Transverse colon (tissue), 4 donors: ENCODE measurements at regions not wholly inside any gene's neighbourhood (a gene's known extent, or its start where the extent isn't known, plus 50 kb on each side); places are given as distances from the start of the nearest gene placed in this dataset.

Source experiments
- DNase-seq: peaks from one replicate; pipeline ENCODE4 v3.0.0-alpha.2; 2019
- H3K27ac ChIP-seq, 4 donors: fragments of 200-600 bp; sonication (generic); 2 replicates each; pipeline ENCODE4 v1.5.1; 2016 to 2018; ENCODE audit warnings: inconsistent platforms in 4 of 4
- H3K27me3 ChIP-seq: fragments of 200-600 bp; sonication (generic); 2 replicates; pipeline ENCODE4 v1.5.1; 2017; ENCODE audit warnings: inconsistent platforms
- H3K36me3 ChIP-seq, 4 donors: fragments of 200-600 bp; sonication (generic); 2 replicates each; pipeline ENCODE4 v1.5.1; 2017 to 2019; ENCODE audit warnings: inconsistent platforms in 4 of 4
- H3K4me1 ChIP-seq, 4 donors: fragments of 200-600 bp; sonication (generic); 2 replicates each; pipeline ENCODE4 v1.5.1; 2017 to 2020; ENCODE audit warnings: inconsistent platforms in 4 of 4
- H3K4me3 ChIP-seq, 4 donors: fragments of 200-600 bp; sonication (generic); 1 replicate in 1 of 4; 2 replicates in 3 of 4; pipeline versions ENCODE4 v1.5.1 to v1.6.1; 2017 to 2019; ENCODE audit warnings: inconsistent platforms in 4 of 4
- H3K9me3 ChIP-seq, 2 donors: fragments of 200-600 bp; sonication (generic); 2 replicates each; pipeline ENCODE4 v1.5.1; 2017 to 2019; ENCODE audit warnings: inconsistent platforms in 2 of 2
- EP300 ChIP-seq: sonication (generic); formaldehyde crosslinking; IDR thresholded peaks from one replicate; pipeline ENCODE4 v1.6.1; 2017; ENCODE audit warnings: antibody characterized with exemption, low read depth
- POLR2A ChIP-seq: fragments of 450-650 bp; IDR thresholded peaks from one replicate; pipeline ENCODE4 v1.6.1; 2016; ENCODE audit warnings: antibody characterized with exemption, mild to moderate bottlenecking, moderate library complexity
- POLR2AphosphoS5 ChIP-seq, 3 donors: sonication (generic); formaldehyde crosslinking; IDR thresholded peaks; one replicate each; pipeline ENCODE4 v1.6.1; 2016; ENCODE audit warnings: antibody characterized with exemption in 3 of 3
- WGBS, 2 donors: methylation state at CpG; one replicate each; pipeline ENCODE4 v1.1.5; 2018; ENCODE audit warnings: low coverage in 1 of 2; 5-methylcytosine and 5-hydroxymethylcytosine counted together
- in situ Hi-C, 4 donors: fragments of 200-750 bp; cut with MboI; loops; one replicate each; pipeline versions ENCODE4 v1.15.0 to v1.15.1; 2017; ENCODE audit warnings: low sequenced_read_pairs in 3 of 4, low pct_ligation_motif_present in 1 of 4, low pct_unique_long_range_greater_than_20kb in 1 of 4
- intact Hi-C: fragments of 100-400 bp; cut with DNase I; formaldehyde crosslinking; loops from one replicate; pipeline ENCODE4 v1.15.1; 2023; ENCODE audit warnings: low total_unique reads
- TF ChIP-seq, protein P1 (sequence below), 5 experiments: fragments of 200-600 bp in 3 of 5; fragments of 450-650 bp in 2 of 5; sonication (generic) in 3 of 5; IDR thresholded peaks; 1 replicate in 2 of 5; 2 replicates in 3 of 5; pipeline ENCODE4 v1.5.1; 2016 to 2017; ENCODE audit warnings: antibody characterized with exemption in 5 of 5, inconsistent platforms in 3 of 5, mild to moderate bottlenecking in 2 of 5, moderate library complexity in 1 of 5

DNA sequence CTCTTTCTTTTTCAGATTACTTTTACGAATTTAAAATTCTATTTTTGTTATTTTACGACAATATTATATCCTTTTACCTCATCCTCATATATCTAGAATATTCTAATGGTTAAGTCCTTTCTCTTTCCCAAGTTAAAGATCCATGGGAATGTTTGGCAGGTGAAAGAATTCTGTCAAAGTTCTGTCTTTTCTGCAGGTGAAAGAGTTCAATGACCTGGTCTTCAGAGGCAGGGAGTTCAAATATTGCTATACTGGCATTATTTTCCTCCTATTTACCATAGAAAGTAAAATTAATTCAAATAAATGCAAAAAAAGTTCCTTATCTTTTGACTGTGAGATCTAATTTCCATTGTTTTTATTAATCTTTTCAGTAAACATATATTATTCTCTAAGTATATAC is 194.3 kb downstream of the ARL4A start:
- H3K27me3 ChIP-seq, result no peaks in the 10 kb centered on the region
- no peaks in the 10 kb centered on the region for H3K9me3 ChIP-seq
- H3K4me3 ChIP-seq, result no peak overlapping the region
- DNase-seq, result no peak
- TF ChIP-seq EP300 (no peak), POLR2A (no peak), POLR2AphosphoS5 (IDR thresholded peaks at IDR 0.05) (no peak)
- TF ChIP-seq, protein P1, sequence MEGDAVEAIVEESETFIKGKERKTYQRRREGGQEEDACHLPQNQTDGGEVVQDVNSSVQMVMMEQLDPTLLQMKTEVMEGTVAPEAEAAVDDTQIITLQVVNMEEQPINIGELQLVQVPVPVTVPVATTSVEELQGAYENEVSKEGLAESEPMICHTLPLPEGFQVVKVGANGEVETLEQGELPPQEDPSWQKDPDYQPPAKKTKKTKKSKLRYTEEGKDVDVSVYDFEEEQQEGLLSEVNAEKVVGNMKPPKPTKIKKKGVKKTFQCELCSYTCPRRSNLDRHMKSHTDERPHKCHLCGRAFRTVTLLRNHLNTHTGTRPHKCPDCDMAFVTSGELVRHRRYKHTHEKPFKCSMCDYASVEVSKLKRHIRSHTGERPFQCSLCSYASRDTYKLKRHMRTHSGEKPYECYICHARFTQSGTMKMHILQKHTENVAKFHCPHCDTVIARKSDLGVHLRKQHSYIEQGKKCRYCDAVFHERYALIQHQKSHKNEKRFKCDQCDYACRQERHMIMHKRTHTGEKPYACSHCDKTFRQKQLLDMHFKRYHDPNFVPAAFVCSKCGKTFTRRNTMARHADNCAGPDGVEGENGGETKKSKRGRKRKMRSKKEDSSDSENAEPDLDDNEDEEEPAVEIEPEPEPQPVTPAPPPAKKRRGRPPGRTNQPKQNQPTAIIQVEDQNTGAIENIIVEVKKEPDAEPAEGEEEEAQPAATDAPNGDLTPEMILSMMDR (IDR thresholded peaks at IDR 0.05), result no peak
- H3K27ac ChIP-seq, result no peak overlapping the region
- WGBS, 2 donors, result 88 to 94% methylated on average over 2 of the region's 2 CpGs
- in situ Hi-C loops, result no loop called here
- H3K36me3 ChIP-seq, result no peaks in the 10 kb centered on the region
- intact Hi-C loops, result no loop called here
- H3K4me1 ChIP-seq, result no peaks in the 10 kb centered on the region

DNA sequence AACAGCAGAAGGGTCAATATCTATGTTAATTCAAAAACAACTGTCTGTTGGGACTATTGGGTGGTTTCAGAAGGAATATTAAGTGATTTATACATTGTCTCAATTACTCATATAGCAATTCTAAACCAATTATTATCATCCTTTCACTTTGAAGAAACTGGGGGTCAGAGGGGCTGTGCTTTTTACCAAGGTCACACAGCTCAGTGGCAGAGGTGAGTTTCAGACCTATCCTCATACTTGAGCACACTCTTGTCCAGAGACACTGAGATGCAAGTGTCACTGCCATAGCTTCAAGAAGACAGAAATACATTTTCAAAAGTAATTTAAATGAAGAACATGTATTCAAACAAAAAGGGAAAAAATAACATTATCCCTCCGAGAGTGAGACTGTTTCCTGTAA is 195.3 kb downstream of the ARL4A start:
- TF ChIP-seq EP300, result no peak
- Histone ChIP-seq H3K9me3 (no peaks in the 10 kb centered on the region), H3K4me1 (no peaks in the 10 kb centered on the region), H3K36me3 (no peaks in the 10 kb centered on the region), H3K27me3 (no peaks in the 10 kb centered on the region), H3K27ac (no peak overlapping the region), H3K4me3 (no peak overlapping the region)
- 75 to 79% methylated on average over 1 of the region's 1 CpG for WGBS, 2 donors
- DNase-seq, result no peak
- in situ Hi-C loops (no loop called here), intact Hi-C loops (no loop called here)

DNA sequence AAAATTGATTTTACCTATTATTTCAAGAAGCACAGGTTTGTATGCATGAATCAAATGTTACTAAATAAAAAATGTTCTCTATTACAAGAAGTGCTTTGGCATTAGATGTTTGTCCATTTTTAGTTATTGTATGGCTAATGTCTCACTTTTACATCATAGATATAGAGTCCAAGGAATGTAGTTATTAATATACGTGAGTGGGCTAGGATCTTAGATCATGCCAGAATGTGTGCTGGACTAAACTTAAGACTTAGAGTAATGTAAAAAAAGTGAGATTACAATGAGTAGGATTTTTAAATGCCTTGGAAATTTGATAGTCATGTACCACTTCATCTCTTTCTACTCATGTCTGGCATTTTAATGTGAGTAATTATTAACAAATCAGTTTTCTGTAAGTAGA is 196.6 kb downstream of the ARL4A start:
- WGBS, 2 donors, result 62 to 85% methylated on average over 1 of the region's 1 CpG
- no peaks in the 10 kb centered on the region for H3K36me3 ChIP-seq
- no peak overlapping the region for H3K27ac ChIP-seq
- DNase-seq, result no peak
- TF ChIP-seq, protein P1 (IDR thresholded peaks at IDR 0.05), result no peak
- TF ChIP-seq EP300, result no peak
- TF ChIP-seq POLR2A, result no peak
- H3K4me1 ChIP-seq, result peaks cover 0 to 2% (median 0%) of the 10 kb centered on the region in 4 donors
- H3K27me3 ChIP-seq, result no peaks in the 10 kb centered on the region
- intact Hi-C loops (no loop called here), in situ Hi-C loops (no loop called here)
- H3K9me3 ChIP-seq, result no peaks in the 10 kb centered on the region
- no peak overlapping the region for H3K4me3 ChIP-seq

DNA sequence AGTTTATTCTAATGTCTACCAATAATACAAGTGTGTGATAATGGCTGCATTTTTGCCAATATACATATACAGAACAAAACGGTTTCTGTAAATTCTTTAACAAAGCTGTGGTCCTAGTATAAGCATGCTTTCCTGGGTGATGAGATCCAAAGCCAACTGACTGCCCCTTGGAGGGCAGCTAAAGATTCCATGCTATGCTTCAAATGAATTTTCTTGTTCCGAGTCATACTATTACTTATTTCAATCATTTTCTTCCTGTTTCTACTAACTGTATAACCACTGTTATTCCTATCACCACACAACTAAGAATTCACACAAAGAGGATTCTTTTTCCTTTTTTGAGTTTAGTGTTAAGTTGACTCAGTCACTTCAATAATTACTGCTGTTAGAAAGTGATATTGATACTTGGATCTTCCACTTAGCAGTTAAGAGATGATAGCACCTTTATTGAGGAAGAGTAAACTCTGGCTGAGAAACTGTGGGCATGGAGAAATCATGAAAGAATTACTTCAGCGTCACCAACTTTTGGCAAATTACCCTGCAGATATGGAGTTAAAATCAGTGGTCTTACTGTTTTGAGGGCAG is 197.5 kb downstream of the ARL4A start:
- in situ Hi-C loops (no loop called here), intact Hi-C loops (no loop called here)
- Histone ChIP-seq H3K27me3 (no peaks in the 10 kb centered on the region), H3K4me1 (peaks cover 0 to 3% (median 0%) of the 10 kb centered on the region in 4 donors), H3K9me3 (no peaks in the 10 kb centered on the region), H3K27ac (no peak overlapping the region), H3K36me3 (no peaks in the 10 kb centered on the region), H3K4me3 (no peak overlapping the region)
- no peak for TF ChIP-seq POLR2A
- no peak for TF ChIP-seq POLR2AphosphoS5 (IDR thresholded peaks at IDR 0.05)
- TF ChIP-seq, protein P1 (IDR thresholded peaks at IDR 0.05), result no peak
- TF ChIP-seq EP300, result no peak
- no peak for DNase-seq
- WGBS, 2 donors, result 53 to 72% methylated on average over 3 of the region's 3 CpGs

DNA sequence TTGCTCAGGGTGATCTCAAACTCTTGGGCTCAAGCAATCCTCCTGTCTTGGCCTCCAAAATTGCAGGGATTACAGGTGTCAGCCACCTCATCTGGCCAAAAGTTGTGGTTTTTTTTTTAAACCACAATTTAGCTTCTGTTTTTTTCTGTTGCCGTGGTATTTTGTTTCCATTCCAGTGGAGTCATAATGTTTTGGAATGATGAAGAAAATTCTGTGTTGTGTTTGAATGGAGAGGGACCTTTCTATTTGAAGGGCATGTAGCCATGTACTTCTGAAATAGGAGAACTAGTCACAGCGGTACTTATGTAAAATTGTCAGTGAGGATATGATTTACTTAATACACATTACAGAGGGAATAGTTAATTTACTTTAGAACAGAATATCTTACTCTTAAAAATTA is 201.3 kb downstream of the ARL4A start:
- DNase-seq, result no peak
- intact Hi-C loops, result no loop called here
- TF ChIP-seq EP300, result no peak
- TF ChIP-seq, protein P1 (IDR thresholded peaks at IDR 0.05), result no peak
- TF ChIP-seq POLR2AphosphoS5 (IDR thresholded peaks at IDR 0.05), result no peak
- TF ChIP-seq POLR2A, result no peak
- 40 to 74% methylated on average over 2 of the region's 2 CpGs for WGBS, 2 donors
- H3K27me3 ChIP-seq, result no peaks in the 10 kb centered on the region
- no peaks in the 10 kb centered on the region for H3K36me3 ChIP-seq
- no peaks in the 10 kb centered on the region for H3K9me3 ChIP-seq
- peaks cover 0 to 3% (median 0%) of the 10 kb centered on the region in 4 donors for H3K4me1 ChIP-seq
- in situ Hi-C loops, result no loop called here
- H3K27ac ChIP-seq, result no peak overlapping the region
- no peak overlapping the region for H3K4me3 ChIP-seq
